Posterior cingulate gyrus (tissue), 11 donors: ENCODE measurements at regions not wholly inside any gene's neighbourhood (a gene's known extent, or its start where the extent isn't known, plus 50 kb on each side); places are given as distances from the start of the nearest gene placed in this dataset.
"Not testable (repeated sequence)": the region's sequence is repeated elsewhere in the genome, so short reads cannot be mapped to it uniquely, and the experiment has no call there.

Source experiments
- DNase-seq, 10 donors: peaks; one replicate each; pipeline versions ENCODE4 v3.0.0 to v3.0.0-alpha.2; 2020 to 2021; ENCODE audit warnings: mixed read lengths in 3 of 10
- intact Hi-C: fragments of 100-400 bp; cut with DNase I; formaldehyde crosslinking; loops from one replicate; pipeline ENCODE4 v1.15.1; 2023

- intact Hi-C loops = no loop called here
- no peak for DNase-seq
Measured at GRCh38 chrX:46236411-46236810, 308.8 kb downstream of the ZNF674 start.

DNA sequence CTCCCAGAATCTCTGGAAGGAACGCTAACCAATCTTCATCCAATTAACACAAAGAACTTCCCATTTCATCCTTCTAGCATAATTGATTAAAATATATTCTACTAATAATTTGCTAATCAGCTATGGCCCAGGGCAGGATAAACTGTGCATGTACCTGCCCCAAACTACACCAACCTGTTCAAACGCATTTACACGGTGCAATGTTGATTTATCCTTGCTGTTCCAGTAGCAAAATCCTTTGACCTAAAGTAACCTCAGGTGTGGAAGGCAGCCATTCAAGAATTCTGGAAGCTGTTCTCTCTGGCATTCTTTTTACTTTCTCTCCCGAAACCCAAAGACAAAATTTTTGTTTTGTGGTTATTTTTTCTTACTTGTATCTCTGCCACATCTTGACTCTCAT, 309.4 kb downstream of the ZNF674 start:
- intact Hi-C loops = no loop called here
- no peak for DNase-seq

DNA sequence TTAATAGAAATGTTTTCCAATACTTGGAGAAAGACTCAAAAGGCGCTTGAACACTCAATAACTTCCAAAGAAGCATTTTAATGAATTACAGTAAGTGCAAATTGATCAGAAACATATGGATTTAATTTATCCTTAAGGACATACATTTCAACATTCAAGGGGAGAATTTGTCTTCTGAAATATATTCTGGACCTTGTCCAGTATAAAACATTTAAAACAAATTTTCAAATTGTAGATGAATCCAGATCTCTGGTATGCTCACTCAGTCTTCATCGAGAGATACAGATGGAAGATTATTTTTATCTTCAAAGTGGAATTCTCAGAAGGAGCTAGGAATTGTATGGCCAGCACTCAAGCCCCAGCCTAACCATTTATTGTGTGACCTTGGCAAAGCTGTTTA, 310.4 kb downstream of the ZNF674 start:
- DNase-seq = no peak
- intact Hi-C loops = no loop called here

DNA sequence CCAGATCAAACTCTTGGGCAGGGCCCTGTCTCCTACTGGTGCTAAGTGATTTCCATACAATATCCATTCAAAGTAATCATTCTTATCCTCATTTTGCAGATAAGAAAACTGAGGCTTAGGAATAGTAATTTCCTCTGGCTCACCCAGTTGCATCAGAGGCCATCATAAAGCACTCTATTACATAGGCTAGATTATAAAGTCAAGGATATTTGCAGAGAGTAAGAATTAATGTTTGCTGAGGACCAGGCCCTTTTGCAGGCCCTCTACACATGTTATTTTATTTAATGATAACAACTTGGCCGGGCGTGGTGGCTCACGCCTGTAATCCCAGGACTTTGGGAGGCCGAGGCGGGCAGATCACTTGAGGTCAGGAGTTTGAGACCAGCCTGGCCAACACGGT, 316.8 kb downstream of the ZNF674 start:
- intact Hi-C loops = no loop called here
- no peak for DNase-seq

GRCh38 chrX:46226422-46226821, 318.8 kb downstream of the ZNF674 start:
- DNase-seq = no peak
- intact Hi-C loops = no loop called here

GRCh38 chrX:46223499-46223898, 321.7 kb downstream of the ZNF674 start:
- DNase-seq, intact Hi-C loops: not testable (repeated sequence)

GRCh38 chrX:46220822-46221221, 324.4 kb downstream of the ZNF674 start:
- intact Hi-C loops = no loop called here
- no peak for DNase-seq

GRCh38 chrX:46218373-46218772, 326.8 kb downstream of the ZNF674 start:
- intact Hi-C loops = no loop called here
- no peak for DNase-seq

- intact Hi-C loops = no loop called here
- no peak for DNase-seq
Measured at GRCh38 chrX:46216406-46216805, 328.8 kb downstream of the ZNF674 start.

GRCh38 chrX:46211079-46211478, 334.1 kb downstream of the ZNF674 start:
- no peak for DNase-seq
- intact Hi-C loops = no loop called here

DNA sequence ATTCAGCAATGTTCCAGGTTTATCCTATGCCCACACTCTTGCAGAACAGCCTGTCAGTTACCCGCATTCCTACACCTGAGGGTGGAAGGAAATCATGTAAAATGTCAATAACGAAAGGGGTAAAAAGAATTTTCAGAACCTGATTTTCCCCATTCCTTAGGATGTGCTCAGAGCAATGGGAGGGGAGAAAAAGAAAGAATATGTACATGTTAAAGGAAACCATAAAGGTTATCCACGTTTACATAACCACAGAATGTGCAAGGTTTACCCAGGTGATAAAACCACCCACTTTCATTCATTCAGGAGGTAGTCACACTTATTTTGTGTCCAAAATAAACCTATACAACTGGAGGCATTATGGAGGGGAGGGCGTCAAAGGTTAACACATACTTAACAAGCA, 335.5 kb downstream of the ZNF674 start:
- intact Hi-C loops = no loop called here
- DNase-seq = no peak

- intact Hi-C loops = no loop called here
- DNase-seq = no peak
Measured at GRCh38 chrX:46209037-46209436, 336.2 kb downstream of the ZNF674 start.

DNA sequence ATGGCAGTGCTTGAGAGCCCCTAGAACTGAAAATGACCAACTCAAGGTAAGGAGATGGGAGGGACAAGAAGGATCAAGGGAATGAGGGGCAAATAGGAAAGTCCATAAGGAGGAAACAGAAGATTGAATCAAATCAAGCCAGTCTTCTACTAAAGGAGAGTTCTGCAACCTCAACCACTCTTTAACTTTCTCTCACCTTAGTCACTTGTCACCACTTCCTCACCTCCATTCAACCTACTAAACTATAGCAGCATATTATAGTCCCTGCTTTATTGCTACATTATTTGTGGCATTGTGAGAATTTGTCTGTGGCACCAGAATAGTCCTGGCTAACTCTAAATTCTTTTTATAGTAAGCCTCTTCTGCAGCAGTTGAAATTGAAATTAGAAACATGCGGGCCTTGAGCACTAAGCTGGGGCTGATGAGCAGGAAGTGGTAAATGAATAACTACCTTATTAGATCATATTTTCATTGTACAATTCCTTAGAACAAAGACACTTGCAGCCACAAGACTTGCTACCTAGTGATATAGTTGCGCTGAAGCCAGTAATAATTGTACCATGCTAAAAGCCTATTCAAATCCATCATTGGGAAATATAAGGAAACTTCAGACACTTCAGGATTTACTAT, 336.9 kb downstream of the ZNF674 start:
- DNase-seq = no peak
- intact Hi-C loops = no loop called here

- intact Hi-C loops = no loop called here
- no peak for DNase-seq
Measured at GRCh38 chrX:46204721-46205422, 340.3 kb downstream of the ZNF674 start.

DNA sequence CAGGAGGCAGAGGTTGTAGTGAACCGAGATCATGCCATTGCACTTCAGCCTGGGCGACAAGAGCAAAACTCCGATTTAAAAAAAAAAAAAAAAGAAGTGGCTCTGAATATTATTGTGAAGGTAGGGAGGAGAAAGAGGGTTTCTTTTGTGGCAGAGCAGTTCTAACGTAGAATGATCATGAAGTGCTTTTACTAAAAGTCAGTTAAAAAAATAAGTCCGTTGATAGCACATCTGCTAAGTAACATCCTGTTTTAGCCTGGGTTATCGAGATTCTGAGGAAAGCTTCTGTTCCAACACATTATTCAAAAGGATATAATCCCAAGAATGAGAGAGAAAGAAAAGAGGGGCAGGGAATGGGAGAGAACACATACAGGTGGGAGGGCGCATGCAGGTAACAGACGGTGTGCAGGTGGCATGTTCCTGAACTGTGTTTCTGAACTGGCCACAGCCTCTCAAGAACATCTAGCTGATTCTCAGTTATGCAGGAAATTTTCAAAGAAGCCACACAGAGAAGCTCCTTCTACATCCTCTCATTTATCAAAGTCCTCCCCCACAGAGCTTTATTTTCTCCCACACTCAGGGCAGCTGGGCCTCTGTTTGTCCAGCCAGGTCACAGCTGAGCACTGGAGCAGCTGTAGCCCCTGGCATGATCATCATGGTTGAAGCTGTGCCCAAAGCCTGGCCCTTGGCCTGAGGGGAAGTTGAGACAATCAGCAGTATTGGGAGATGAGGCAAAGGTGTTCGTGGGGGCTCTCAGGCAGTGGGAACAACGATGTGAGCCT, 342.3 kb downstream of the ZNF674 start:
- peak in 1 of 10 donors; percentile 72 for DNase-seq

DNA sequence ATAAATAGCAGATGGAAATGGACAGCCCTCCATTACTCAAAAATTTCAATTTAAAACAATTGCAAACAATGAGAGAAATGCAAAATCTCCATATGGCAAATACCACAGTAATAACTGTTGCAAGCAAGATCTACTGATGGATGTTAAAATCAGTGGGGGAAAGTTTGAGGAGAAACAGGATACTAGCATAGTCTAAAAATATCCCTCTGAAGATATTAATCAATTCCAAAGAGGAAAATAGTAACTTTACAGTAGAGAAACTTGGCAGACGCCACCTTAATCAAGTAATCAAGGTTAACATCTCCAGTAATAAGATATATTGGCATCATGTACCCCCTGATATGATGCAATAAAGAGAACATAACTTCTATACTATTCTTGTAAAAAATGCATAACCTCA, 344.8 kb downstream of the ZNF674 start:
- no peak for DNase-seq
- intact Hi-C loops = no loop called here

More for the DNA sequence above, 342.3 kb downstream of the ZNF674 start:
- intact Hi-C loops = no loop called here

- intact Hi-C loops = no loop called here
- DNase-seq = no peak
Measured at GRCh38 chrX:46198858-46199257, 346.4 kb downstream of the ZNF674 start.

- intact Hi-C loops, DNase-seq: not testable (repeated sequence)
Measured at GRCh38 chrX:46186811-46187106, 358.5 kb downstream of the ZNF674 start.

DNA sequence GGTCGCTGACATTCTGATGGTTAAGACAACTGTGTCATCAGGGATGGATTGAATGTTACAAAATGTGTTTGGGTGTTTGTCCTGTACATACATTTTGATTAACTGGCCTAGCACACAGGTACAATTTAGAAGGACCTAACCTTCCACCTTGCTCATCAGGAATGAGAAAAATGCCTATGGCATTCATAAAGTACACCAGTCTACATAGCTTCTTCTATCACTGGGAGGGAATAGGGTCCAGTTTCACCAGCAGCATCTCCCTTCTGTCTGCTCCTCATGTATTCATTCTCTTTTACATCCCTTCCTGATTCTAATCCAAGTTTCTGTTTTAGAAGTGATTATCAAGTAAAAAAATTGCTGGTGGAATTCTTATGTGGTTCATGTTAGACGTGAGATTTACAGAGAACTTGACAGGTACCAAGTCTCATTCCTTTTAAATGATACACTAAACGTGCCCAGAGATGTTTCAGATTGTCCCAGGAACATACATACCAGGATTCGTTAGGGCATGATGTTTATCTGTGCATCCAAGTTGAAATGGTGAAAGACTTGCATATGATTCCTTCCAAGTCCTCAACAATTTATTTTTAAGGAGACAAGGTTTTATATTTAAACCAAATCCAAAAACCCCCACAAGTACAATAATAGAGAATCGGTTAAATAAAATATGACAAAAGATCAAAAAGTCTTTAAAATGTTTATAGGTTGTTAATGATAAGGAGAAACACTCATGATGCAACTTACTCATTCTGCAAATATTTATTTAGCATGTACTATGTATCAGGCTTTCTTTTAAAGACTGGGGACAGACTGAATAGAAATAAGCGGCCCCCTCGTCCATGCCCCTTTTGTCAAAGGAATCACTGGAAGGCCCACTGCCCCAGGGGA, 359.1 kb downstream of the ZNF674 start:
- intact Hi-C loops = no loop called here

GRCh38 chrX:46184749-46185148, 360.5 kb downstream of the ZNF674 start:
- DNase-seq = no peak
- intact Hi-C loops = no loop called here

More for the DNA sequence above, 359.1 kb downstream of the ZNF674 start:
- DNase-seq = no peak

- intact Hi-C loops = no loop called here
- DNase-seq = no peak
Measured at GRCh38 chrX:46180258-46180687, 364.9 kb downstream of the ZNF674 start.
